K562 (cell line): ENCODE measurements at regions not wholly inside any gene's neighbourhood (a gene's known extent, or its start where the extent isn't known, plus 50 kb on each side); places are given as distances from the start of the nearest gene placed in this dataset.

Source experiments
- ATAC-seq: fragments of 200-7000 bp; cut with Tn5 transposase; 3 replicates; pipeline ENCODE4 v1.9.1; 2020; ENCODE audit warnings: moderate library complexity
- BruUV-seq: library from RNA; stranded (reverse); fragments of 400-500 nt; replicated peaks from 2 replicates; lab custom pipeline; 2021; lab: Mats Ljungman, UMichigan
- CTCF ChIA-PET: fragments of 300-600 bp; formaldehyde crosslinking; extraction: SDS; loops from one replicate; lab custom pipeline; 2021; ENCODE audit warnings: low intra/inter-chr PET ratio; lab: Yijun Ruan, JAX
- POLR2A ChIA-PET: fragments of 300-600, 350-650 bp; sonication (Branson Sonifier 250); formaldehyde crosslinking; extraction: SDS; loops from one replicate; lab custom pipeline; 2021; ENCODE audit warnings: antibody characterized with exemption, inconsistent platforms; lab: Yijun Ruan, JAX
- DNase-seq, 4 experiments: peaks; one replicate each; pipeline versions ENCODE4 v3.0.0 to v3.0.0-alpha.2; 2011 to 2018; ENCODE audit warnings: low spot score in 3 of 4, mixed read lengths in 3 of 4; ENCODE audit errors: extremely low read depth in 1 of 4
- FAIRE-seq: peaks from 2 replicates; lab custom pipeline; 2011; peaks lifted over from hg19 to GRCh38; lab: Jason Lieb, UNC
- H2AFZ ChIP-seq: 2 replicates; pipeline ENCODE4 v1.6.0; 2011; ENCODE audit warnings: low read depth, low read length, control low read depth, inconsistent platforms
- H3K27ac ChIP-seq: fragments of 200-600 bp; 3 replicates; pipeline ENCODE4 v1.8.0; 2011; ENCODE audit warnings: low read depth, mild to moderate bottlenecking, control low read depth, inconsistent platforms, low read length, moderate library complexity, mixed read lengths; ENCODE audit errors: extremely low read depth
- H3K27me3 ChIP-seq, 2 experiments: fragments of 300-600 bp in 1 of 2; 2 replicates in 1 of 2; 3 replicates in 1 of 2; pipeline versions ENCODE4 v1.6.0 to v1.8.0; 2011; ENCODE audit warnings: inconsistent platforms in 2 of 2, low read length in 2 of 2, mild to moderate bottlenecking in 1 of 2, mixed read lengths in 1 of 2, moderate library complexity in 1 of 2; ENCODE audit not compliant: control insufficient read depth in 2 of 2, insufficient read depth in 2 of 2
- H3K36me3 ChIP-seq: fragments of 300-600 bp; 3 replicates; pipeline ENCODE4 v1.8.0; 2011; ENCODE audit warnings: mild to moderate bottlenecking, low read length, inconsistent platforms; ENCODE audit not compliant: control insufficient read depth, insufficient read depth
- H3K4me1 ChIP-seq, 2 experiments: fragments of 200-600 bp in 1 of 2; replicated peaks in 1 of 2; 2 replicates in 1 of 2; 3 replicates in 1 of 2; pipeline versions ENCODE4 v1.5.1 to v1.8.0; 2011; ENCODE audit warnings: inconsistent platforms in 2 of 2, low read length in 2 of 2, mild to moderate bottlenecking in 1 of 2, mixed read lengths in 1 of 2, moderate library complexity in 1 of 2; ENCODE audit not compliant: control insufficient read depth in 2 of 2, insufficient read depth in 2 of 2
- H3K4me2 ChIP-seq: 2 replicates; pipeline ENCODE4 v1.6.1; 2011; ENCODE audit warnings: low read length, control low read depth, inconsistent platforms, mixed read lengths; ENCODE audit not compliant: insufficient read depth
- H3K4me3 ChIP-seq: fragments of 200-600 bp; sonication (generic), shearing (Covaris generic); 2 replicates; pipeline ENCODE4 v1.5.1; 2016; ENCODE audit warnings: control low read depth, inconsistent platforms
- H3K79me2 ChIP-seq: fragments of 200-600 bp; 3 replicates; pipeline ENCODE4 v1.8.0; 2011; ENCODE audit warnings: low read length, inconsistent platforms; ENCODE audit not compliant: control insufficient read depth, insufficient read depth
- H3K9ac ChIP-seq, 2 experiments: 2 replicates each; pipeline versions ENCODE4 v1.6.0 to v1.6.1; 2011; ENCODE audit warnings: low read depth in 2 of 2, low read length in 2 of 2, control low read depth in 1 of 2, inconsistent platforms in 1 of 2, mild to moderate bottlenecking in 1 of 2, mixed read lengths in 1 of 2; ENCODE audit not compliant: insufficient read depth in 1 of 2
- H3K9me1 ChIP-seq: one replicate; pipeline ENCODE4 v1.6.0; 2011; ENCODE audit warnings: inconsistent platforms, mild to moderate bottlenecking, low read length, moderate library complexity; ENCODE audit not compliant: control insufficient read depth, insufficient read depth
- H3K9me3 ChIP-seq: replicated peaks from 2 replicates; pipeline ENCODE4 v1.5.1; 2011; ENCODE audit warnings: low read depth, low read length, inconsistent platforms; ENCODE audit not compliant: control insufficient read depth, insufficient read depth
- H4K20me1 ChIP-seq: replicated peaks from 2 replicates; pipeline ENCODE4 v1.6.1; 2011; ENCODE audit warnings: low read length, inconsistent platforms, mixed read lengths; ENCODE audit not compliant: control insufficient read depth, insufficient read depth
- NR2C2 ChIP-seq, 2 experiments: fragments of 200-800 bp in 1 of 2; sonication (Bioruptor generic) in 1 of 2; sonication (generic) in 1 of 2; formaldehyde crosslinking in 1 of 2; IDR thresholded peaks; 2 replicates each; pipeline versions ENCODE4 v1.6.1 to v1.8.0; 2016 to 2022; ENCODE audit warnings: mild to moderate bottlenecking in 1 of 2, missing compliant biosample characterization in 1 of 2, missing genetic modification characterization in 1 of 2, missing genetic modification reagents in 1 of 2
- PHB ChIP-seq: fragments of 250-450 bp; sonication (Bioruptor Pico); IDR thresholded peaks from 2 replicates; pipeline ENCODE4 v1.5.0; 2021
- POLR2B ChIP-seq: fragments of 450-650 bp; IDR thresholded peaks from 2 replicates; pipeline ENCODE4 v1.6.1; 2018; ENCODE audit warnings: low read depth; ENCODE audit not compliant: partially characterized antibody
- RBM39 ChIP-seq: fragments of 200-400 bp; formaldehyde crosslinking; optimal IDR thresholded peaks from 2 replicates; pipeline ENCODE3; 2018; ENCODE audit warnings: low read depth, low read length
- SMARCA5 ChIP-seq: fragments of 450-650 bp; IDR thresholded peaks from 2 replicates; pipeline ENCODE4 v1.6.1; 2016
- ZNF184 ChIP-seq: sonication (generic); formaldehyde crosslinking; IDR thresholded peaks from 2 replicates; pipeline ENCODE4 v1.5.0; 2020; ENCODE audit warnings: missing genetic modification reagents
- ZNF274 ChIP-seq: IDR thresholded peaks from 2 replicates; pipeline ENCODE4 v1.6.1; 2011; ENCODE audit warnings: low read depth, mild to moderate bottlenecking, low read length, moderate library complexity, borderline replicate concordance
- ZNF778 ChIP-seq: fragments of 450-650 bp; formaldehyde crosslinking; IDR thresholded peaks from 2 replicates; pipeline ENCODE4 v1.4.0; 2020; ENCODE audit warnings: mild to moderate bottlenecking, moderate library complexity
- WGBS: fragments of 100-300 bp; shearing (Covaris generic); methylation state at CpG from one replicate; pipeline ENCODE4 v1.1.6; 2016; ENCODE audit warnings: low coverage, mixed read lengths; ENCODE audit not compliant: insufficient coverage; ENCODE audit errors: missing lambda C conversion rate; 5-methylcytosine and 5-hydroxymethylcytosine counted together
- in situ Hi-C: fragments of 300-500 bp; cut with MboI; formaldehyde crosslinking; loops from 4 replicates; pipeline ENCODE4 v1.15.0; 2018; ENCODE audit warnings: inconsistent platforms, mixed read lengths
- intact Hi-C: fragments of 100-400 bp; cut with micrococcal nuclease; formaldehyde crosslinking; loops from 2 replicates; pipeline ENCODE4 v1.14.2; 2022
- TF ChIP-seq, protein P1 (sequence below): fragments of 450-650 bp; IDR thresholded peaks from 2 replicates; pipeline ENCODE4 v1.6.1; 2016

DNA sequence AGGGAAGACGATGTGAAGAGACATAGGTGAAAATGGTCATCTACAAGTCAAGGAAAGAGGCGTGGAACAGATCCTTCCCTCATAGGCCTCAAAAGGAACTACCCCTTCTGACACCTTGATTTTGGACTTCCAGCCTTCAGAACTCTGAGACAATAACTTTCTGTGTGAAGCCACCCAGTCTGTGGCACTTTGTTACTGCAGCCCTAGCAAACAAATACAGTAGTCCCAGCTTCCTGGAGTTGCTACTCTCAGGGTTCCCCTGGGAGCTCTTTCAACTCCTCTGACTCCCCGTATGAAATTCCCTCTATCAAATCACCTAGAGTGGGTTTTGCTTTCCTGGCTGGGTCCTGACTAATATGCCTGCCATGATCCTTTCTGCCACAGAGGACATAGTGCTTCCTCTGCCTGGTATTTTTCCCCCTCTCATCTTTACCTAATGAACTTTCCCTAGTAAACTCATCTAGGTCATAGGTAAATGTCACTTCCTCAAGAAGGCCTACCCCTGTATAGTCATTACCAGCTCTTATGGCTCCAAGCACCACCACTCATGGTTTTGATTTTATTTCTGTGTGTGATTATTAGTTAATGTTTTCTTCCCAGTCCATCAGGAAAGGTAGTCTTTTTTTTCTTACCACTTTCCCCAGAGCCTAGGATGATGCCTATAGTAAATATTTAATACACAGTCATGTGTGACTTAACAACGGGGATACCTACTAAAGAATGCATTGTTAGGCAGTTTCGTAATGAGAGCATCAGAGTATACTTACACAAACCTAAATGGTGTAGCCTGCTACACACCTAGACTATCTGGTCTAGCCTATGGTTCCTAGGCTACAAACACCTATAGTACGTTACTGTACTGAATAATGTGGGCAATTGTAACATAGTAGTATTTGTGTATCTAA, 111.5 kb upstream of the LGALSL start:
- Histone ChIP-seq H3K36me3 (no peaks in the 10 kb centered on the region), H2AFZ (no peak overlapping the region), H3K9me3 (no peaks in the 10 kb centered on the region), H3K4me1 (no peaks in the 10 kb centered on the region), H3K9me1 (no peaks in the 10 kb centered on the region), H3K4me3 (no peak overlapping the region), H3K4me2 (no peak overlapping the region), H3K27me3 (peaks cover 0 to 15% of the 10 kb centered on the region in 2 experiments), H3K27ac (no peak overlapping the region), H4K20me1 (no peaks in the 10 kb centered on the region; the same call in 1 of the 2 replicates), H3K79me2 (no peaks in the 10 kb centered on the region), H3K9ac (no peak overlapping the region)
- in situ Hi-C loops: no loop called here
- 2% methylated on average over 6 of the region's 6 CpGs for WGBS
- ChIA-PET POLR2A (interaction anchor here (0.6 kb wide), 1 partner anchor 22 kb away, joined by 3 read pairs; no protein-coding TSS in a partner anchor), CTCF (no interaction called here)
- intact Hi-C loops: no loop called here
- ATAC-seq: no peak
- no peak for FAIRE-seq
- DNase-seq: no peak
- BruUV-seq: no TSS peak
- TF ChIP-seq RBM39 (no peak), PHB (CRISPR knock-in tag) (no peak), POLR2B (no peak), ZNF274 (no peak), SMARCA5 (no peak), NR2C2 (CRISPR knock-in tag; IDR thresholded peaks at IDR 0.05) (no peak), NR2C2 (tag; IDR thresholded peaks at IDR 0.05) (no peak), ZNF778 (no peak), ZNF184 (CRISPR knock-in tag) (no peak)
- TF ChIP-seq, protein P1, sequence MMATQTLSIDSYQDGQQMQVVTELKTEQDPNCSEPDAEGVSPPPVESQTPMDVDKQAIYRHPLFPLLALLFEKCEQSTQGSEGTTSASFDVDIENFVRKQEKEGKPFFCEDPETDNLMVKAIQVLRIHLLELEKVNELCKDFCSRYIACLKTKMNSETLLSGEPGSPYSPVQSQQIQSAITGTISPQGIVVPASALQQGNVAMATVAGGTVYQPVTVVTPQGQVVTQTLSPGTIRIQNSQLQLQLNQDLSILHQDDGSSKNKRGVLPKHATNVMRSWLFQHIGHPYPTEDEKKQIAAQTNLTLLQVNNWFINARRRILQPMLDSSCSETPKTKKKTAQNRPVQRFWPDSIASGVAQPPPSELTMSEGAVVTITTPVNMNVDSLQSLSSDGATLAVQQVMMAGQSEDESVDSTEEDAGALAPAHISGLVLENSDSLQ: no peak
